Activated T-helper 17 cell treated with anti-CD3 and anti-CD28 coated beads, Interleukin-2, amount 50 U/mL, for 72 hours (primary cell): ENCODE measurements at regions not wholly inside any gene's neighbourhood (a gene's known extent, or its start where the extent isn't known, plus 50 kb on each side); places are given as distances from the start of the nearest gene placed in this dataset.

ENCODE experiments used
- ATAC-seq: fragments of 150-1000 bp; cut with Tn5 transposase; replicated peaks from 2 replicates; pipeline ENCODE4 v1.10.0; 2021; ENCODE audit warnings: mild to moderate bottlenecking, moderate library complexity
- H3K27ac Mint-ChIP-seq: one replicate; pipeline ENCODE4 v1.8.0; 2022; ENCODE audit warnings: mixed read lengths
- H3K27me3 Mint-ChIP-seq: one replicate; pipeline ENCODE4 v1.8.0; 2022; ENCODE audit warnings: mixed read lengths
- H3K36me3 Mint-ChIP-seq: one replicate; pipeline ENCODE4 v1.8.0; 2022; ENCODE audit warnings: low read depth, mild to moderate bottlenecking, mixed read lengths
- H3K4me1 Mint-ChIP-seq: one replicate; pipeline ENCODE4 v1.8.0; 2022; ENCODE audit warnings: mixed read lengths
- H3K4me3 Mint-ChIP-seq: one replicate; pipeline ENCODE4 v1.8.0; 2022; ENCODE audit warnings: mild to moderate bottlenecking, mixed read lengths
- H3K9me3 Mint-ChIP-seq: one replicate; pipeline ENCODE4 v1.8.0; 2022; ENCODE audit warnings: mixed read lengths

DNA sequence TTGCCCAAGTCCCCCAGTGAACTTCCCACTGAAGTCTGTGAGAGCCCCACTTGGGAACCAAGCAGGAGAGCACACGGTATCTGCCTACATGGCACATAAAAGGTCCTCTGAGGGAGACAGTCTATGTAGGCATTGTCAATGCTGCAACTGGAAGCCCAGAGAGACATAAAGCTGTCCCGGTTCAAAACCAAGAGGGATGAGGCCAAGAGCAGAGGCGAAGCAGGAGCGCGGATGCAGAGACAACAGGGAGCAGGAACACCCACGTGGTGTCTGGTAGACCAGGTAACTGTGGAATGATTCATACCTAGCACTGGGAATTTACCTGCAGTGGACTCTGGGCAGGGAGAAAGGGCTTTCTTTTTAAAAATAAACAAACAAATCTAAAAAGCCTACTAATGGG lies 233.1 kb upstream of the SOX11 start:
- peaks cover 3% of the 10 kb centered on the region for H3K9me3 Mint-ChIP-seq
- no peaks in the 10 kb centered on the region for H3K4me1 Mint-ChIP-seq
- no peaks in the 10 kb centered on the region for H3K36me3 Mint-ChIP-seq
- no peak for ATAC-seq
- no peak overlapping the region for H3K4me3 Mint-ChIP-seq
- H3K27ac Mint-ChIP-seq = no peak overlapping the region
- H3K27me3 Mint-ChIP-seq = no peaks in the 10 kb centered on the region

DNA sequence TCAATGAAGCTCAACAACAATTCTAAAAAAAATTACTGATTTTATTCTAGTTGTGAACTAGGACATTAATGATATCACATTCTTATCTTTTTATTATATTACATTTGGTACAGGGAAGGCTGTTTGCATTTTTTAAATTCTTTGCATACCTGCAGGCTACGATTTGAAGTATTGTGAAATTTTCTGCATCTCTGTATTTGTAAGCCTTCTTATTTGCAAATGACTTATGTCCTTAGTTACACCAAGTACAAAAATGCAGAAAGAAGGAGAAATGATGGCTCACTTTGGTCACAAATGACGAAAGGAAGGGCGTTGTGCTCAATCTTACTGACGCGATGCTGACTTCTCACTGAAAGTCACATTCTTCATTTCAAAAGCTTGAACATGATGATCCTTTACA lies 227.5 kb upstream of the SOX11 start:
- Mint-ChIP-seq H3K27me3 (no peaks in the 10 kb centered on the region), H3K4me3 (no peak overlapping the region), H3K27ac (no peak overlapping the region), H3K9me3 (peaks cover 7% of the 10 kb centered on the region), H3K4me1 (no peaks in the 10 kb centered on the region), H3K36me3 (no peaks in the 10 kb centered on the region)
- ATAC-seq = no peak

DNA sequence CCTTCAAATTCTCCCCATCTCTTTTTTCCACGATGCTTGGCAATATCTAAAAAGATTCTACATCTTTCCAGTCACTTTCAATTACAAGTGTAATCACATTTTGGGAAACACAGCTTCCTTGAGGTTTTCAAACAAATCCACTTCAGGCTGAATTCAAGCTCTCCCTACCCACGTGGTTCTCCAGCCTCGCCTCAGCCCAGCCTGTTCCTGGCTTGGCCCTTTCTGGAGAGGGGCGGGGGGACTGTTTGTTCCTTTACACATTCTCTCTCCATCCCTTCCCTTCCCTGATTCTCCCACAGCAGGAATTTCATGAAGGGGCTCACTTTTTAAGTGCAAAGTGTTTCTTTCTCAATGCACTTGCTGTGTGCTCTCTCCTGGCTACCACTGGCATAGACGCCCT lies 226.3 kb upstream of the SOX11 start:
- Mint-ChIP-seq H3K4me1 (no peaks in the 10 kb centered on the region), H3K27me3 (no peaks in the 10 kb centered on the region), H3K4me3 (no peak overlapping the region), H3K27ac (no peak overlapping the region), H3K9me3 (peaks cover 7% of the 10 kb centered on the region), H3K36me3 (no peaks in the 10 kb centered on the region)
- ATAC-seq = no peak

DNA sequence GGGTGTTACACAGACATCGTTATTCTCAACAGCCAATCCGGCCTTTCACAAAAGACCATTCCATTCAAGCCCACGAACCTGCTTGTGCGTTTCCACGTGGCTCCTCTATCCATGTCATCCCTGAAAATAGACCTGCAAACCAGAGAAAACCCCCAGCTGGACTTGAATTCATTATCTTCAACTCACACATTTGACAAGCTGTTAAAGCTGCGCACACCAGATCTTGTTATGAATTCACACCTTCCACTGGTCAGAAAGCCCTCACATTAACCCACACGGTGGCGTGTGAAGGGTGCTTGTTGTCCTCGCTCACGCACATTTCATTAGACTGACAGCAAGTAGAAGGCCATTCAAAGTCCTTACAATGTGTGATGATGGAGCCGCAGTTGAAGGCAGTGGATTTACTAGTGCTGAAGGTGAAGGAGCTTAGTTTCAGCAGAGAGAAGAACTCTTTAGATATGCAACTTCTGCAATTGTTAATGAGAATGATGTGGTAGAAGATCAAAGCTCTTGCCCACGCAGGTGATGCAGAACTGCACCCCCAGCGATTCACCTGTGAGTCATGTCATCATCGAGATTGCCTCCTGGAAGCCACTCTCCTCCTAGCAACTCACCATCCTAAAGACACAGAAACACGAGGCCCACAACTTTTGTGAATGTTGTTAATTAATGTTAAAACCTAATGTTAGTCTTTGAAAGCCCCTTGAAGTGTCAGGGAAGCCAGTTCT lies 224.8 kb upstream of the SOX11 start:
- no peak for ATAC-seq
- Mint-ChIP-seq H3K36me3 (no peaks in the 10 kb centered on the region), H3K27me3 (no peaks in the 10 kb centered on the region), H3K9me3 (peaks cover 4% of the 10 kb centered on the region), H3K4me3 (no peak overlapping the region), H3K27ac (no peak overlapping the region), H3K4me1 (no peaks in the 10 kb centered on the region)

DNA sequence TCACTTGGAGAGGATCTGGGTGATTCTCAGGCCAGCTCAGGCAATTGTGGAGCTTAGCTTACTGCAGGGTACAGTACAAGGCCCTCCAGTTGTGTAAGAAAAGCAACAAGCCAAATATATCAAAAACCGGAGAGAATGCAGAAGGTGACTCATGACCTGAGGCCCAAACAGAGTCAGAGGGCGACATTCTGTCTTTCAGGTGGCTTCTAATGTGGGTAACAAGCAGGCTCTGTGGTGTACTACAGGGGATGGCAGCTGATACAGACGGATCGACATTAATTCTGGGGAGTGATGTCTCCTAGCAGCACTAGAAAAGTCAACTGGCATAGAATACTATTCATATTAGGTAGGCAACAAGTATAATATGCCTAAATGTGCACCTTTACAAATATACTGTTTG lies 219.5 kb upstream of the SOX11 start:
- H3K27ac Mint-ChIP-seq = no peak overlapping the region
- H3K27me3 Mint-ChIP-seq = no peaks in the 10 kb centered on the region
- ATAC-seq = no peak
- H3K36me3 Mint-ChIP-seq = no peaks in the 10 kb centered on the region
- H3K4me1 Mint-ChIP-seq = no peaks in the 10 kb centered on the region
- no peak overlapping the region for H3K4me3 Mint-ChIP-seq
- peaks cover 2% of the 10 kb centered on the region for H3K9me3 Mint-ChIP-seq

DNA sequence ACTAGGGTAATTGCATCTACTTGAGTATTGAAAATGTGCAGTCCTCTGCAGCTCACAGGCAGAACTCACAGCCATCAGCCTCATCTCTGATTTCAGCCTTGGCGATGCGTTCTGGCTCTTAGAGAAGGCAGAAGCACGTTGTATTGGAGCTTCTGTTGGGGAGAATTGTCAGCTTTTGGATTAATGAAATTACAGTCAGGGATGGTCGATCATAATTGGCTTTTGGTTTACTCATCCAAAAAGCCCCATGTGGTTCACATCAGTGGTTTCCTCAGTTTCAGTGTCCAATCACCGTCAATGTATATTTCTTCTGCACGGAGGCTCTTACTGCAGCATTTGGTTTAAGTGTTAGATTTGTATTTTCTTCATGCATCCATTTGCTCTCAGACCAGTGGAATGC lies 218.5 kb upstream of the SOX11 start:
- no peaks in the 10 kb centered on the region for H3K9me3 Mint-ChIP-seq
- no peaks in the 10 kb centered on the region for H3K36me3 Mint-ChIP-seq
- no peaks in the 10 kb centered on the region for H3K27me3 Mint-ChIP-seq
- no peak overlapping the region for H3K4me3 Mint-ChIP-seq
- no peaks in the 10 kb centered on the region for H3K4me1 Mint-ChIP-seq
- no peak overlapping the region for H3K27ac Mint-ChIP-seq
- no peak for ATAC-seq

DNA sequence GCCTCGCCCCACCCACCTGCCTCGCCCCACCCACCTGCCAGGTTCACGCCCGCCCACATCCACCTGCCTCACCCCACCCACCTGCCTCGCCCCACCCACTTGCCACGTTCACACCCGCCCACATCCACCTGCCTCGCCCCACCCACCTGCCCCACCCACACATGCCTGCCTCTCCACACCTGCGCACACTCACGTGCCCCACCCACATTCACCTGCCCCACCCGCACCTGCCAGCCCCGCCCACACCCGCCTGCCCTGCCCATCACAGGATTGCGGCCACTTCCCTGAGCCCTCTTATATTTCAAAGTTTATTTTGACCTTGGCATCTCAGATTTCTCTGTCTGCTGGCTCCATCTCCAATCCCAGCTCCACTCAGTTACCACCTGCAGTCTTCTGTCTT lies 217.5 kb upstream of the SOX11 start:
- no peak overlapping the region for H3K4me3 Mint-ChIP-seq
- H3K9me3 Mint-ChIP-seq = no peaks in the 10 kb centered on the region
- H3K4me1 Mint-ChIP-seq = no peaks in the 10 kb centered on the region
- H3K27ac Mint-ChIP-seq = no peak overlapping the region
- no peaks in the 10 kb centered on the region for H3K27me3 Mint-ChIP-seq
- no peaks in the 10 kb centered on the region for H3K36me3 Mint-ChIP-seq
- ATAC-seq = no peak

DNA sequence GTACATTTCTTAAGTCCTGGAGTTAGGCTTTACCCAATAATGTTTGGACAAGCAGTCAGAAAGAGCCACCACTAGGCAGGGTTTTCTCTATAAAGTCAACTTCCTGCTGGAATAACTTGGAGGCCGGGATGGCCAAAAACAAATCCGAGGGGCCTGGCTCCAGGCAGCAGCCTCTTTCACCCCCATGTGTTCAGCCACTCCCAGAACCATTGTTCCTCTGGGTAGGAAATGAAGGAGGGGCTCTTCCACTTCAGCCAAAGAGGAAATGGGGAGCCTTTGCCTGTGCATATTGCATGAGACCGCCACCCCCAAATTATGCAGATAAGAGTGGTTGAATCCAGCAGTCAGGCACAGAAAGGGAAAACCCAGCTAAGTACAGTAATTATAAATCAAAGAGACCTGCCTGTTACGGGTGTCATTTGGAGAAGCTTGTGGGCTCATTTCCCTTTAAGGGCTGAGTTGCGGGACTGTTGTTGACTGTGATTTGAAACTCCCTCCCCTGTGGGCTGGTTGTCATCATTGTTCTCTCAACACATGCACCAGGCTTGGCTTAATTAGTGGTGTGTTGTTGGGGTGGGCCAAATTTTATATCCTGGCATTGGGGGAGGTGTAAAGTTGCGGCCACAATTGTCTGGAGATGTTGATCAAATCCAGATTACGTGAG lies 212.8 kb upstream of the SOX11 start:
- Mint-ChIP-seq H3K27me3 (peaks cover 7% of the 10 kb centered on the region), H3K4me1 (no peaks in the 10 kb centered on the region), H3K36me3 (no peaks in the 10 kb centered on the region), H3K9me3 (peaks cover 4% of the 10 kb centered on the region), H3K27ac (no peak overlapping the region), H3K4me3 (no peak overlapping the region)
- peak; percentile 26 for ATAC-seq

DNA sequence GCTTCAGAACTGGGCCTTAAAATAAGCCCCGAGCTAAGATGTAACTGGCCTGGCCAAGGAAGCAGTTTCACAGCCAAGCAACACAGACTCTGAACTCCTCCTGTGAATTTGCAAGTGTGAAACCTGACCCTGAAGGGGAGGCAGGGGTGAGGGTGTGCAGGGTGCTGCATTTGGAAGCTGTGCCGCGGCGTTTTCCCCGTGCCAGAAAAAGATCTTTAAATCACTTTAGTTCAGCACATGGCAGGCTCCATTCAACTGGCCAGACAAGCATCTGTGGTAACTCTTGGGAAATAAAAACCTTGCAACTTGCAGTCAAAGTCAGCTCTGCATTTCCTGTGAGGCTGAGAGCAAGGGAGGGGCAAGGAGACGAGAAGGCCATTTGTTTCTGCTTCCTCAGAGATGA lies 209.3 kb upstream of the SOX11 start:
- Mint-ChIP-seq H3K36me3 (no peaks in the 10 kb centered on the region), H3K4me3 (no peak overlapping the region), H3K4me1 (no peaks in the 10 kb centered on the region), H3K9me3 (peaks cover 8% of the 10 kb centered on the region), H3K27ac (no peak overlapping the region), H3K27me3 (peaks cover 7% of the 10 kb centered on the region)
- ATAC-seq = no peak

DNA sequence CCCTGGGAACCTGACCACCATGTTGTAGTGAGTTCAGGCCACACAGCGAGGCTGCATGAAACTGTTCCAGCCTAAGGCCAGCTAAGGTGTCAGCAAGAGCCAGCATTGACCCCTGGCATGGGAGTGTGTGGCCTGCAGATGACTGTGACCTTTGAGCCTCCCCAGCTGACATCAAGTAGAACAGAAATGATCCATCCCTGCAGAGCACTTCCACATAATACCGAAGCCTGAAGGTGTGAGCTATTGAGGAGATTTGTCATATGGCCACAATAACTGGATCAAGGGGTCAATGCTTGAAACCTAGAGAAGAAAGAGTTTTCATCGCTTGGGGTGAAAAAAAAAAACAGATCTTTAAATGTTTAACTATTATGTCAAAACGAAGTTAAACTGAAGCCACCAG lies 207.3 kb upstream of the SOX11 start:
- ATAC-seq = no peak
- H3K36me3 Mint-ChIP-seq = no peaks in the 10 kb centered on the region

DNA sequence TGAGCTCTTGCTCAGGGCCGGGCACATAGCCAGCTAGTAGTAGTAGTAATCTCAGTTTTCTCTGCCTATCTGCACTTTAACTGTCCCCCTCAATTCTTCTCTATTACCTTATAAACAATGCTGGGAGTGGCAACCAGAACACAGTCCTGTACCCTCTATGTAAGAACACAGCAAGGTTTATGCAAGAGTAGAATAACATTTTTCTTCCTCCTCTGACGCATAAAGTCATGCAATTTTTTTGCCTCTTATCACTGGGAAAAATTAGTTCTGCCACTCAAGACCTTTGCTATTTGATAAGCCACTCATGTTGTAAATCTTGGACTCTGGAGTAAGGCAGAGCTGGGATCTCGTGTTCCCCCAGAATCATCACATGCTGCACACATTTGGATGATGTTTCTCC lies 200.7 kb upstream of the SOX11 start:
- H3K27ac Mint-ChIP-seq = no peak overlapping the region
- H3K36me3 Mint-ChIP-seq = no peaks in the 10 kb centered on the region
- H3K4me3 Mint-ChIP-seq = no peak overlapping the region
- ATAC-seq = no peak
- H3K4me1 Mint-ChIP-seq = no peaks in the 10 kb centered on the region
- peaks cover 5% of the 10 kb centered on the region for H3K9me3 Mint-ChIP-seq
- no peaks in the 10 kb centered on the region for H3K27me3 Mint-ChIP-seq

More for the DNA sequence above, 207.3 kb upstream of the SOX11 start:
- Mint-ChIP-seq H3K4me1 (no peaks in the 10 kb centered on the region), H3K9me3 (peaks cover 8% of the 10 kb centered on the region), H3K27ac (no peak overlapping the region), H3K27me3 (peaks cover 7% of the 10 kb centered on the region), H3K4me3 (no peak overlapping the region)

DNA sequence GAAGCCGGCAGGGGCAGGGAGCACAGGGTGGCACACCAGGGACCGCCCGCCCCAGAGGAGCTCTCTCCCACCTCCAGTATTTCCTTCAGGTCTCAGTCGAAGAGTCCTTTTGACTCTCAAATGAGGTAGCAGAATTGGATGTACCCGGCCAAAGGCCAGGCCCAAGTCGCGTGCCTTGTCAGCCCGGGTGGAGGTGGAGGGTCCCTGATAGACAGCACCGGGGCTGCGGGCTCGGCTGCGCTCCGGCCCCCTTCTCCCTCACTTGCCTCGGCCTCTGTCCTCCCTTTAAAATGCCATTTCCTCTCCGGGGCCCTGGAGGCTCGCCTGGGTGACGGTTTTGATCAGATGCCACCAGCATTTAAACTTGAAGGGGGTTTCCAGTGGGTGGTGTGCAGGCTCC lies 198.9 kb upstream of the SOX11 start:
- no peak for ATAC-seq
- Mint-ChIP-seq H3K36me3 (no peaks in the 10 kb centered on the region), H3K4me1 (no peaks in the 10 kb centered on the region), H3K27me3 (no peaks in the 10 kb centered on the region), H3K27ac (no peak overlapping the region), H3K4me3 (no peak overlapping the region), H3K9me3 (peaks cover 3% of the 10 kb centered on the region)

DNA sequence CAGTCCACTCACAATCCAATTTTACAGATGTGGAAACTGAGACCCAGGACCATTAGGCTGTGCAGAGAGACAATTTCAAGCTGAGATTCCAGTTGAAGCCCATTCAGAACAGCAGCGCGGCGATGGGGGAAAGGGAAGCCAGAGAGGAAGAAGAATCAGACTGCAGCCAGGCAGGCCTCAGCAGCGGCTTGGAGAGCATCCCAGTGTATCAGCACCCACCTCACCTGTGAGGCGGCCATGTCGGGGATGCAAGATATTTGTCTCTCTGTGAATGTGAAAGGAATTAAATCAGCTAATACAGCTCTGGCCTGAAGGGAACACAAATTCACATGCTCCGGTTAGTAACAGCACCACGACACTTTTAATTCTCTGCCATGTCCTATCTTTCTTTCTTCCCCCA lies 198.0 kb upstream of the SOX11 start:
- H3K4me3 Mint-ChIP-seq = no peak overlapping the region
- H3K36me3 Mint-ChIP-seq = no peaks in the 10 kb centered on the region
- no peaks in the 10 kb centered on the region for H3K27me3 Mint-ChIP-seq
- ATAC-seq = no peak
- no peak overlapping the region for H3K27ac Mint-ChIP-seq
- H3K9me3 Mint-ChIP-seq = peaks cover 3% of the 10 kb centered on the region
- H3K4me1 Mint-ChIP-seq = no peaks in the 10 kb centered on the region

DNA sequence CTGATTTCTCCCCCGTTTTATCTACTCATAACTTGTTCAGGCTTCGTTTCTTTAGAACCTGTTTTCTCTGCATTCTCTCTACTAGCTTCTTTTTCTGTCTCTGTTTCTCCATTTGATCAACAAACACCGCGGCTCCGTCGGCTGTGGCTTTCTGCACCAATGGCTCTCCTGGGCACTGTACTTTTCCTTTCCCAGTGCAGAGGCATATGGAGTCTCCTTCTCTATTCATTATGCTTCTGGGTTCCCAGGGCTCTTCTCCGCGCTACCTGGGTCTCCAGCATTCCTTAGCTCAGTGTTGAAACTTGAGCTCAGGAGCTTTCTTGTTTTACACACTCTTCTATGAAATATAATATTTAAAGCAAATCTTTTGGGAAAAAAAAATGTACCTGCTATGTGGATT lies 196.6 kb upstream of the SOX11 start:
- no peaks in the 10 kb centered on the region for H3K4me1 Mint-ChIP-seq
- no peaks in the 10 kb centered on the region for H3K27me3 Mint-ChIP-seq
- H3K9me3 Mint-ChIP-seq = peaks cover 2% of the 10 kb centered on the region
- H3K4me3 Mint-ChIP-seq = no peak overlapping the region
- no peak for ATAC-seq
- no peak overlapping the region for H3K27ac Mint-ChIP-seq
- no peaks in the 10 kb centered on the region for H3K36me3 Mint-ChIP-seq

DNA sequence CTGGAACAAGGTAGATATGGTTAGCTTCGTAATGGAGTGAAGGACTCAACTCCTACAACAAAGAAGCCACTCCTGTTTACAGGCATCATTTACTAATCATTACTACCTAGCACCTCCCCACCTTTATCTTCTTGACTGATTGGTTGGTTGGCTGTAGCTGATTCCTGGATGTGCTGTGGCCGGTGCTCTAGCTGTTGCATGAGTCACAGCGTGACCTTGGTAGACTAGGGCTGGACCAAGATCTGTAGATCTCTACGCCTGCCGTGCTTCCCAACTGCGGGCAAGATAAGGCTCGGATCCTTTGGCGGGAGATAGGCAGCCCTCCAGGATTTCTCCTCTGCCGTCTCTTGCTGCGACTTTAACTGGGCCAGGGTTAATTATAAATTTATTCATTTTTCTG lies 194.3 kb upstream of the SOX11 start:
- no peaks in the 10 kb centered on the region for H3K27me3 Mint-ChIP-seq
- no peaks in the 10 kb centered on the region for H3K4me1 Mint-ChIP-seq
- no peaks in the 10 kb centered on the region for H3K36me3 Mint-ChIP-seq
- no peak overlapping the region for H3K27ac Mint-ChIP-seq
- H3K4me3 Mint-ChIP-seq = no peak overlapping the region
- no peak for ATAC-seq
- peaks cover 7% of the 10 kb centered on the region for H3K9me3 Mint-ChIP-seq
